ENCODE measurements at regions not wholly inside any gene's neighbourhood (a gene's known extent, or its start where the extent isn't known, plus 50 kb on each side); places are given as distances from the start of the nearest gene placed in this dataset.
"Not testable (repeated sequence)": the region's sequence is repeated elsewhere in the genome, so short reads cannot be mapped to it uniquely, and the experiment has no call there.

- no peak for DNase-seq
Observed at GRCh38 chr13:69649063-69649392, 458.6 kb upstream of the ATXN8OS start.

DNA sequence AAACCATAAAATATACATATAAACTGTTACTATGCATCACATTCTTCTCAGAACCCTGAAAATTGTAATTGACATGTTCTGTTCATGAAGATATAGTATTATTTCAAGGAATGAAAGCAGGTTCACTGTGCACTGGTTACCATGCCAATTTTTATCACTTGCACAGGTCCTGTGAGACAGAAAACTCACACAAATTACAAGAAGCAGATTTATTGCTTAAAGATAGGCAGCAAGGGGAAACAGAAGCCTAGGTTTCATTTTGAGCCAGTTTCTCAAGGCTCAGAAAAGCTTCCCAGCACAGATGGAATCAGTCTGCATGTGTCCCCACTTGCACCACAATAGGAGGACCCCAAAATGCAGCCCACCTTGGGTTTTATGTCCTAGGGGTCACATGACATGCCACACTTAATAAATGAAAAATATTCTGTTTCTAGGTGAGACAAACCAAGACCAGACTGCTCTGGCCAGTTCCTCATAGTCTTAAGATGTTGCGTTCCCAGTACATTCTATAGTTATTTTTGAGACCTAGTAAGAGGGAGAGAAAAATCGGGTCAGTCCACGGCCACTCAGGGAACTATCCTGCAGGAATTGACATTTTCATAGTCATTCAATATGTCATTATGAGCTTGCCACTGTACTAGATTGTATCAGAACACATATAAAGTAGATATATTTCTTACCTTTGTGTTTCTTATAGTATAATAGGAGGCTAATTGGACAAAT, 459.1 kb upstream of the ATXN8OS start:
- DNase-seq = no peak

GRCh38 chr13:69644447-69644846, 463.2 kb upstream of the ATXN8OS start:
- DNase-seq = no peak

DNA sequence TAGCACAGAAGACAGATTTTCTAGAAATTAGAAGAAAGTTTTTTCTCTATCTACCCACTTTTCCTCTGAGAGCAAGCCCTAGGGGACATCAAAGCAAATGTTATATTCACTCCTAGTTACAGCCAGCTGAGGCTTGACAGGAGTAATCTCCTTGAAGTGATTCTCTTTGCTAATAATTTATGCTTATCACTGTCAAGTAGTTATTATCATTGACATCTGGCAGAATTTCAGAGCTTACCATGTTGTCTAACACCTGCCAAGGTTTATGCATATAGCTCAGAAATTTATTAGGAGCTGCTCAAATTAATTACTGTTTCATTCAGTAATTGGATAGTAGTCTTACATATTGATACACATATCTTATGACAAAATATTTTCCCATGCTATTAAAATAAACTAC, 465.9 kb upstream of the ATXN8OS start:
- DNase-seq = no peak

- DNase-seq = no peak
Observed at GRCh38 chr13:69633044-69633443, 474.6 kb upstream of the ATXN8OS start.

GRCh38 chr13:69623973-69624372, 483.7 kb upstream of the ATXN8OS start:
- DNase-seq = no peak

DNA sequence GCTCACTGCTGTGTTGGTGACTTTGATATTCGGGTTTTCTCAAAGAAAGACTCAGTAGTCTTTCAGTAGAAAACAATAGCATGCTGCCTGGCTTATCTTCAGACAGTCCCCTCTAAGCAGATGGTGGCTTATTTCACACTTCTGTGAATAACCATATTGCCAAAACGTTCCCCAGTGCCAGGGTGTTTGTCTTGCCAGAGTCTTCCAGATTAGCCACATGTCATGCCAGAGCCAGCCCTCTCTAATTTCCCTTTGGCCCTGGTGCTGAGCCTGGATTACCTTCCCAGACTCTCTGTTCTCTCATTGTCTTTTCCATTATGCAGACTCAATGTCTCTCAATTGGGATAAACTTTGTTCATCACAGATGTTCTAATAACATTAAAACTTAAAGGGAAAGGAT, 488.0 kb upstream of the ATXN8OS start:
- no peak for DNase-seq

DNA sequence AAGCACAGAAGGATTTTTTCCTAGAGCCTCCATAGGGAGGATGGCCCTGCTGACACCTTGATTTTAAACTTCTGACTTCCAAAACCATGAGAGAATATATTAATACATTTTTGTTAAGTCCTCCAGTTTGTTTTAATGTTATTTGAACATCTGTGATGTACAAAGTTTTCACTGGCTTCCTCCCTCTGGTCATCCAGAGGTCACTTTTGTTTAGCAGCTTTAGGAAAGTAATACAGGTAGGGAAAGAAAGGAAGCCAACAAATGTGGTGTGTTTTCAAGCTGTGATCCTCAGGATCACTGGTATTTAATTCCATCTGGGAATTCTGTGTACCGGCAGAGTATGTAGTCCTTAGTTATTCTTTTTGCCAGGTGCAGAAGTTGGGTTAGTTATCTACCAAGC, 488.8 kb upstream of the ATXN8OS start:
- no peak for DNase-seq

GRCh38 chr13:69618393-69618792, 489.2 kb upstream of the ATXN8OS start:
- DNase-seq = no peak

- DNase-seq = no peak
Observed at GRCh38 chr13:69617587-69617986, 490.0 kb upstream of the ATXN8OS start.

DNA sequence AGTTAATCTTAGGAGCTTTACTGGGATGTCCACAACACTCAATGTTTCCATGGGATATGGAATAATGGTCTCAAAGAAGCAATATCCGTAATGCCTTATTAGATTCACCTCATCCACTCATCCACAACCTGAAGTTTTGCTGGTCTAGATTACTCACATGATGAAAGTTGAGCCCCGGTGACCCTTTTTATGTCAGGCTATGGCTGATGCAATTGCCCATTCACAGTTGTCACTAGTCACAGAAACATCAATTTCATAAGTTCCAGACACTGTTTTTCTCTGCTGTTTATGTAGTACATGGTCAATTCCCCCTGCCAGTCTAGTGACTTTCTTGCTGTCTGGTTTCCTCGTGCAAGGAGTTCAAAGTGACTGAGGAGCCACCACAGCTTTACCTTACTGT, 491.2 kb upstream of the ATXN8OS start:
- no peak for DNase-seq

- not testable (repeated sequence) for DNase-seq
Observed at GRCh38 chr13:69615055-69615454, 492.6 kb upstream of the ATXN8OS start.

DNA sequence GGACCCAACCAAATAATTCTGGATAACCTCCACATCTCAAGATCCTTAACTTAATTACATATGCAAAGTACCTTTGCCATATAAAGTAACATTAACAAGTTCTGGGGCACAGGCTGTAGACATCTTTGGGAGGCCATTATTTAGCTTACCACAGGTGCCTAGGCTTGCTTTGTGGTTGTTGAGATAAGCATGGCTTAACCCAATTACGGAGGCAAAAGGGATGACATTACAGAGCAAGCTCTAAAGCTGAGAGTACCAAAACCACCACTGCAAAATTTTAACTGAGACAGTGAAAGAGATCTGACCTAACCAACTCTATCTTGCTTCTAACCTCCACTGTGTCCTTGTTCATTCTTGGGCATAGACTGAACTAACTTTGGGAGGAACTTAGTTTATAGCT, 502.9 kb upstream of the ATXN8OS start:
- no peak for DNase-seq

GRCh38 chr13:69603144-69603853, 504.3 kb upstream of the ATXN8OS start:
- no peak for DNase-seq

GRCh38 chr13:69601661-69602060, 506.0 kb upstream of the ATXN8OS start:
- no peak for DNase-seq

DNA sequence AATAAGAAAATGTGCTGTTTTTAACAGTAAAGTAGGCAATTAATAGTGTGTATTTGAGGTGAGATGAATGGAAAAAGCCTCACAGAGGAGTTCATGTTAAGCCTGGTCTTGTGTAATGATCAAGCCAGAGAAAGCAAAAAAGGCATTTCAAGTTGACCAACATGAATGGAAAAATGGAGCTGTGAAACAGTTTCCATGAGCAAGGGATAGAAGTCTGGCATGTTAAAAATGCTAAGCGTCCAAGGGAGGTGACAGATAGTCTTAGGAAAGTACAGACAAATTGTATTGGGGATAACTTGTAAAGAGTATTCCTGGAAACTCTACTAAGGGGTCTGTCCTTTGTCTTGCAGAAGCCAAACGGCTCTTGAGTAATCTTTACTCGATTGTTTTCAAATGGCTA, 506.8 kb upstream of the ATXN8OS start:
- DNase-seq = no peak

DNA sequence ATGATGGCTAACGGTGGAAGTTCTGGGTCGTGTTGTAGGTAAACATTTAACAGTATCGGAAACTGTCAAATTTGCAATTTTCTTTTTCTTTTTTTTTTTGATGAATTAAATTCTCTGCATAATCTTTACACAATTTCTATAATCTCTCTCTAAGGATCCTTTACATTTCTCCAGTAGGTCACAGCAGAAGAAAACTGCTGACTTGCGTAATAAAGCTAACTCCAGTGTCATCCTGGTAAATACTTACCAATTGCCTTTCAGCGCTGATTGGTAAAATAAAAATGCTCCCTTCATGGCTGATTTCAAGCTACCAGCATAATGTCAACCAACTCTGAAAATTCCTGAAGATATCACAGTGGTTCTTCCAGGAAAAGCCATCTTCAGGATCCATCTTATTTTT, 510.5 kb upstream of the ATXN8OS start:
- no peak for DNase-seq

DNA sequence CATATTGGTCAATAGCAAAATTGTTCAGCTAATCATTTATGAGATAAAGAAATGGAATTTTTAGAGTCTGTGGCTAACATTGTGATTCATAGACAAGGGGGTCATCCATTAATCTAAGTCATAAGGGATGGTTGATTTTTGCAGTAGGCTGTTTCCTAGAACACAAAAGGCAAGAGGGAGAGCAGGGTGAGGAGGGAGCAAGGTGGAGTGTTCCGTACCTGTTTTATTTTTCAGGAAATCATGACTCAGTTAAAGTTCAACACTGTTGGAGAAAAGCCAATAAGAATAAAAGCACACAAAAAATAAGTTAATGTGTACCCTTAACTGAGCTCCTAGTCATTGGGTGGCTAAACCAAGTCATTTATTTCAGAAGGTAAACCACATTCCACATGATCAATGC, 512.4 kb upstream of the ATXN8OS start:
- DNase-seq = no peak

DNA sequence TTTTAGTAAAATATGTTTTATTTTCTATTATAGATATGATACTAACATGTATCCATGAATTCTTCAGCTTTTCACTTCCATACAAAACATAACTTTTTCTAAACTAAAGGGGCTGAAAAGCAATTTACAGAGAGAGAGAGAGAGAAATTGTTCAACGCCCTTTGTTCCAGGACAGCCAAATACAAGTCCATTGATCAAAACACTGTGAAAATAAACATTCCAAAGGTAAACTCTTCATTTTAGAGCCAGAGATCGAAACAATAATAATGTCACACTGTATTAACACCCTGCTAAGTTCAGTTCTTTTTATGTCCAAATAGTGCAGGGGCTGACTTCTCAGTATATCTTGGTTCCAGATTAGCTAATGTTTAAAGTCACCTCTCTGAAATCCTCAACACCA, 516.2 kb upstream of the ATXN8OS start:
- DNase-seq = no peak

- DNase-seq = no peak
Observed at GRCh38 chr13:69589531-69590235, 517.9 kb upstream of the ATXN8OS start.

DNA sequence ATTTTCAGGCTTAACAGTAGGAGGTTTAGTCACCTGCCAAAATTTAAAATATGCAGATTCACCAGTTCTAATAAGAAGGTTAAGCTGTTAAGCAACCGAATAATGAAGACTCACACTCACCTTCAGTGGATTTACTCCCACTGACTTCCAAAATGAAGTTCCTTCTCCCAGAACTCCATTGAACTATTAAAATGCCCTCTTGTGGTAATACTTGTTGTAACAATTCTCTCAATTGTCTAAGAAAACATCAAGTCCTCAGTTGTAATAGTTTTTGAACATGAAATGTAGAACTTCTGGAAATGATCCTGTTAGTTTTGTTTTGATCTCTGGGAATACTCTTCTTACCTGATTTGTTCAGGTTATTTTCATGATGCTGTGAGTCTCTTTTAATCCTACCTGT, 522.0 kb upstream of the ATXN8OS start:
- DNase-seq = no peak

DNA sequence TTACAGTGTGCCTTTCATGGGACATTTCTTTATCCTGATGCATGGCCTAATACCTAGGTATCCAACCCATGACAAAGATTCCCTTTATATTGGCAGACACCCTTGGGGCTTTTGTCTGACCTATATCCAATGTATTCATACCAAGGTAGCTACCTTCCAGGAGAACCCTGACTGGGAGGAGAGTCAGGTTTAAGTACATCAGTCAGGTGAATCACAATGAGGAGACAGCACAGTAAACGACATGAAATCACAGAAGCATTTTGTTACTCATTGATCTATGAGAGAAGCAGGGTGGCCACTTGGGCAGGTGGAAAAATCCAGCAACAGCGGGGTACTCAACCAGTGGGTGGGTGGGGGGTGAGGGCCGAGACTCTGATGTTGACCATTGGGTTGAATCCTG, 527.4 kb upstream of the ATXN8OS start:
- DNase-seq = no peak

DNA sequence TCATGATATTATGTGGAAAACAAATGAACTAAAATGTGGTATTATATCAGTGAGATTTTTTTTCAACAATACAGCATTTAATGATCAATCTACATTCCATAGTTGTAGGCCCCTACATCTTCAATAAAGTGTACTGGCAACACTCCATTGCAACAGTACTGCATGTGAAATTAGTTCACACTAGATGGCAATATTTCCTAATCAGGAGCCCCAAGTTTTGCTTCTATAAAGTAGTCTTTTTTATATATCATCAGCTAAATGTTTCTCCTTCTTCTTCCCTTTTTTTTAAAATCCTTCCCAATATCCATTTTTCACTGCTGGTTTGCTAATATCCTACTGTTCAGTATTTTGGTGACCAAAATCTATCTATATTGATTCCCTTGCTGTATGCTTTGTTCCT, 528.3 kb upstream of the ATXN8OS start:
- DNase-seq = no peak

DNA sequence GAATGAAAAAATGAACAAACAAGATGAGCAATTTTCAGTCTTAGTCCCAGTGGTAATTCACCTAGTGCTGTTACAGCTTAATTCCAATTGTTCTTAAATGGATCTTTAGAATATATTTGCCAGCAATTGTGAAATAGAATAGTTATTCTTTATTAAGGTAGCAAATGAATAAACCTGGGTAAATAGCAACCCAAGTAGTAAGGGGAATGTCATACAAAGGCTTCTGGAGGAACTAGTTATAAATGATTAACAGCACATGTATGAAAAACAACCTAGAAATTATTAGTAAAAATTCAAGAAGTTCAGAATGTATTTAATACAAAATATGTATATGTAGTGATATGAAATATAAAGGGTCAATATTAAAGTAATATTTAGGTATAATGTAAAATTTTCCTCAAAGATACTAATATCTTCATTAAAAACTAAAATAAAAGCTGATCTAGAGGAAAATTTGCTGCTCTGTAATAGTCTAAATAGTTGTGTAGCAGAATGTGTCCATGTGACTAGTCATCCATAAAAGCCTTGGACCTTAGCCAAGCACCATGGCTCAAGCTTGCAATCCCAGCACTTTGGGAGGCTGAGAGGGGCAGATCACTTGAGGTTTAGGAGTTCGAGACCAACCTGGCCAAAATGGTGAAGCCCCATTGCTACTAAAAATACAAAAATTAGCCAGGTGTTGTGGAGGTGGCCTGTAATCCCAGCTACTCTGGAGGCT, 535.9 kb upstream of the ATXN8OS start:
- no peak for DNase-seq

Data from right hindlimb (tissue), 1 donor.